Testis (tissue), 2 donors: ENCODE measurements at regions not wholly inside any gene's neighbourhood (a gene's known extent, or its start where the extent isn't known, plus 50 kb on each side); places are given as distances from the start of the nearest gene placed in this dataset.
"Not testable (repeated sequence)": the region's sequence is repeated elsewhere in the genome, so short reads cannot be mapped to it uniquely, and the experiment has no call there.

Experiments used
- CTCF ChIP-seq, 3 experiments: fragments of 450-650 bp in 2 of 3; fragments of 200-600 bp in 1 of 3; sonication (generic) in 1 of 3; IDR thresholded peaks; one replicate each; pipeline ENCODE4 v1.5.1; 2016 to 2019; ENCODE audit warnings: antibody characterized with exemption in 3 of 3, mild to moderate bottlenecking in 2 of 3, moderate library complexity in 1 of 3
- POLR2A ChIP-seq: fragments of 450-650 bp; IDR thresholded peaks from one replicate; pipeline ENCODE4 v1.6.1; 2017; ENCODE audit warnings: antibody characterized with exemption, mild to moderate bottlenecking, moderate library complexity

DNA sequence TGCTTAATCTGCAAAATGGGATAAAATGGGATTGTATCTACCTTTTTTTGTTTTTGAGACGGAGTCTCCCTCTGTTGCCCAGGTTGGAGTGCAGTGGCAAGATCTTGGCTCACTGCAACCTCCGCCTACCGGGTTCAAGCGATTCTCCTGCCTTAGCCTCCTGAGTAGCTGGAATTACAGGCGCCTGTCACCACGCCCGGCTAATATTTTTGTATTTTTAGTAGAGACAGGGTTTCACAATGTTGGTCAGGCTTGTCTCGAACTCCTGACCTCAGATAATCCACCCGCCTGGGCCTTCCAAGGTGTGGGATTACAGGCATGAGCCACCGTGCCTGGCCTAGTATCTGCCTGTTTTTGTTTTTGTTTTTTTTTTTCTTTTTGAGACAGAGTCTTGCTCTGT lies 55.9 kb upstream of the ZNF217 start:
- TF ChIP-seq CTCF (IDR thresholded peaks at IDR 0.05); POLR2A: not testable (repeated sequence)
